D721Med (cell line): ENCODE measurements at regions not wholly inside any gene's neighbourhood (a gene's known extent, or its start where the extent isn't known, plus 50 kb on each side); places are given as distances from the start of the nearest gene placed in this dataset.

Source experiments
- DNase-seq: peaks from one replicate; pipeline ENCODE4 v3.0.0; 2011; ENCODE audit warnings: low spot score; ENCODE audit not compliant: insufficient read length
- FAIRE-seq: peaks from 2 replicates; lab custom pipeline; 2011; peaks lifted over from hg19 to GRCh38; lab: Jason Lieb, UNC
- CTCF ChIP-seq: IDR thresholded peaks from 2 replicates; pipeline ENCODE4 v1.5.1; 2012; ENCODE audit warnings: mild to moderate bottlenecking, control low read depth; ENCODE audit not compliant: insufficient read depth; ENCODE audit errors: missing control alignments

- DNase-seq (no peak), FAIRE-seq (no peak)
Observed at GRCh38 chr12:124431971-124432370, 135.4 kb downstream of the NCOR2 start.

GRCh38 chr12:124430491-124430890 lies 135.6 kb downstream of the RFLNA start:
- no peak for DNase-seq
- TF ChIP-seq CTCF: no peak
- FAIRE-seq: no peak

More at GRCh38 chr12:124431971-124432370, 135.4 kb downstream of the NCOR2 start:
- no peak for TF ChIP-seq CTCF

GRCh38 chr12:124429535-124429934 lies 134.6 kb downstream of the RFLNA start:
- no peak for TF ChIP-seq CTCF
- FAIRE-seq: no peak

GRCh38 chr12:124428792-124429281 lies 133.9 kb downstream of the RFLNA start:
- TF ChIP-seq CTCF: no peak
- no peak for FAIRE-seq
- DNase-seq: no peak

More at GRCh38 chr12:124429535-124429934, 134.6 kb downstream of the RFLNA start:
- DNase-seq: no peak

- TF ChIP-seq CTCF: no peak
- no peak for FAIRE-seq
- peak; percentile 72 for DNase-seq
Observed at GRCh38 chr12:124428136-124428791, 133.4 kb downstream of the RFLNA start.

- TF ChIP-seq CTCF: no peak
- no peak for FAIRE-seq
- peak; percentile 84 for DNase-seq
Observed at GRCh38 chr12:124426594-124427555, 132.0 kb downstream of the RFLNA start.
